Spleen (tissue), 11 donors: ENCODE measurements at regions not wholly inside any gene's neighbourhood (a gene's known extent, or its start where the extent isn't known, plus 50 kb on each side); places are given as distances from the start of the nearest gene placed in this dataset.

Experiments
- DNase-seq: peaks from one replicate; pipeline ENCODE4 v3.0.0-alpha.2; 2020
- H3K27ac ChIP-seq, 8 donors: fragments of 200-600 bp; sonication (generic) in 7 of 8; 1 replicate in 4 of 8; 2 replicates in 4 of 8; pipeline versions ENCODE4 v1.5.0 to v1.8.0; 2016 to 2021; ENCODE audit warnings: inconsistent platforms in 4 of 8, mild to moderate bottlenecking in 4 of 8, moderate library complexity in 1 of 8
- H3K27me3 ChIP-seq, 7 donors: fragments of 200-600 bp; sonication (generic) in 6 of 7; replicated peaks in 1 of 7; 1 replicate in 4 of 7; 2 replicates in 3 of 7; pipeline versions ENCODE4 v1.5.0 to v1.8.0; 2016 to 2021; ENCODE audit warnings: inconsistent platforms in 3 of 7, mild to moderate bottlenecking in 1 of 7
- H3K36me3 ChIP-seq, 6 donors: fragments of 200-600 bp; sonication (generic) in 5 of 6; 1 replicate in 4 of 6; 2 replicates in 2 of 6; pipeline versions ENCODE4 v1.5.0 to v1.8.0; 2016 to 2021; ENCODE audit warnings: inconsistent platforms in 2 of 6
- H3K4me1 ChIP-seq, 6 donors: fragments of 200-600 bp; sonication (generic) in 5 of 6; 1 replicate in 3 of 6; 2 replicates in 3 of 6; pipeline versions ENCODE4 v1.5.0 to v1.8.0; 2016 to 2021; ENCODE audit warnings: inconsistent platforms in 3 of 6
- H3K4me3 ChIP-seq, 8 donors: fragments of 200-600 bp; sonication (generic) in 7 of 8; 1 replicate in 4 of 8; 2 replicates in 4 of 8; pipeline versions ENCODE4 v1.5.0 to v1.8.0; 2016 to 2021; ENCODE audit warnings: inconsistent platforms in 4 of 8, mild to moderate bottlenecking in 4 of 8, moderate library complexity in 2 of 8
- H3K9me3 ChIP-seq, 8 donors: fragments of 200-600 bp; sonication (generic) in 7 of 8; 1 replicate in 4 of 8; 2 replicates in 4 of 8; pipeline versions ENCODE4 v1.5.0 to v1.8.0; 2016 to 2021; ENCODE audit warnings: inconsistent platforms in 4 of 8
- CTCF ChIP-seq, 11 experiments: fragments of 200-600 bp in 7 of 11; fragments of 450-650 bp in 4 of 11; sonication (generic) in 4 of 11; IDR thresholded peaks in 8 of 11; conservative IDR thresholded peaks in 3 of 11; 1 replicate in 7 of 11; 2 replicates in 4 of 11; pipeline versions ENCODE4 v1.4.0 to v1.8.0; 2016 to 2021; ENCODE audit warnings: antibody characterized with exemption in 11 of 11, inconsistent platforms in 4 of 11, mild to moderate bottlenecking in 1 of 11
- POLR2A ChIP-seq, 3 donors: fragments of 450-650 bp; IDR thresholded peaks; one replicate each; pipeline ENCODE4 v1.5.1; 2017; ENCODE audit warnings: antibody characterized with exemption in 3 of 3, mild to moderate bottlenecking in 1 of 3
- POLR2AphosphoS5 ChIP-seq, 3 donors: sonication (generic); formaldehyde crosslinking; IDR thresholded peaks; one replicate each; pipeline ENCODE4 v1.5.1; 2017; ENCODE audit warnings: antibody characterized with exemption in 3 of 3
- WGBS, 5 donors: extraction: QIAGEN DNeasy Blood & Tissue Kit in 3 of 5; methylation state at CpG; one replicate each; pipeline versions ENCODE4 v1.1.5 to v1.1.7; 2013 to 2018; 5-methylcytosine and 5-hydroxymethylcytosine counted together
- intact Hi-C: fragments of 100-400 bp; cut with DNase I; formaldehyde crosslinking; loops from one replicate; pipeline ENCODE4 v1.15.0; 2023; ENCODE audit warnings: low total_unique reads
- donor health status: healthy with polysubstance abuse.
- donor health status: DM: no; HTN: no; CAD: no; lungs with moderate emphysema.
- donor health status: DM: no; HTN: no; CAD: no.
- donor health status: Bipolar disorder and iron deficiency.
- donor health status: healthy.
- donor health status: DM: no; HTN: no; CAD: no.
- donor health status: DM: yes; HTN: yes; CAD: no.

GRCh38 chr3:72334681-72335457 is 513.4 kb downstream of the SHQ1 start:
- intact Hi-C loops: no loop called here

DNA sequence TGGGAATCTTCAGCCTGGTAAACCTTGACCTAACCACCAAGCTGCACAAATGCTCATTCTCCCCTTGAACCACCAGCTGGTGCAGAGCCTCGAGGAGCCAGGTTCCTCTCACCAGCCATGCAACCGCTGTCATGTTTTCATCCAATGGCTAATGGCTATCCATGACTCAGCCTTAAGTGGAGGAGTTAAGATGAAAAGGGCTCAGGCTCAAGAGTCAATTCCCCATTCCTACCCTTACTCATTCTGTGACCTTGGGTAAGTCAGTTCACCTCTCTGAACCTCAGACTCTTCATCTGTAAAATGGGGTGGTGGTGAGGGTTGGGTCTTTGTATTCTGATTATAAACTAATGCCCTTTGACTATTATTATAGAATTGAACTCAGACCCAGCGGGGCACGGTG is 515.6 kb downstream of the SHQ1 start:
- H3K27ac ChIP-seq: no peak overlapping the region
- peak; percentile 10 for DNase-seq
- no peak overlapping the region for H3K4me3 ChIP-seq
- 83 to 95% (median 91%) methylated on average over 4 of the region's 4 CpGs for WGBS, 5 donors
- peaks cover 0 to 12% (median 0%) of the 10 kb centered on the region in 7 donors for H3K27me3 ChIP-seq
- intact Hi-C loops: no loop called here
- H3K9me3 ChIP-seq: no peaks in the 10 kb centered on the region
- H3K36me3 ChIP-seq: no peaks in the 10 kb centered on the region
- peaks cover 0 to 22% (median 12%) of the 10 kb centered on the region in 6 donors for H3K4me1 ChIP-seq
- TF ChIP-seq POLR2A (IDR thresholded peaks at IDR 0.05) (no peak), CTCF (IDR thresholded peaks at IDR 0.05 in 8 of 11, conservative IDR thresholded peaks at IDR 0.05 in 3 of 11) (no peak), POLR2AphosphoS5 (IDR thresholded peaks at IDR 0.05) (no peak)

More at GRCh38 chr3:72334681-72335457, 513.4 kb downstream of the SHQ1 start:
- Histone ChIP-seq H3K27ac (no peak overlapping the region), H3K27me3 (no peaks in the 10 kb centered on the region), H3K4me1 (peaks cover 0 to 15% (median 8%) of the 10 kb centered on the region in 6 donors), H3K9me3 (no peaks in the 10 kb centered on the region), H3K36me3 (no peaks in the 10 kb centered on the region), H3K4me3 (no peak overlapping the region)
- DNase-seq: peak; percentile 64
- no peak for TF ChIP-seq CTCF (IDR thresholded peaks at IDR 0.05 in 8 of 11, conservative IDR thresholded peaks at IDR 0.05 in 3 of 11)
- TF ChIP-seq POLR2AphosphoS5 (IDR thresholded peaks at IDR 0.05): no peak
- TF ChIP-seq POLR2A (IDR thresholded peaks at IDR 0.05): no peak
- 87 to 95% (median 91%) methylated on average over 14 of the region's 14 CpGs for WGBS, 5 donors

DNA sequence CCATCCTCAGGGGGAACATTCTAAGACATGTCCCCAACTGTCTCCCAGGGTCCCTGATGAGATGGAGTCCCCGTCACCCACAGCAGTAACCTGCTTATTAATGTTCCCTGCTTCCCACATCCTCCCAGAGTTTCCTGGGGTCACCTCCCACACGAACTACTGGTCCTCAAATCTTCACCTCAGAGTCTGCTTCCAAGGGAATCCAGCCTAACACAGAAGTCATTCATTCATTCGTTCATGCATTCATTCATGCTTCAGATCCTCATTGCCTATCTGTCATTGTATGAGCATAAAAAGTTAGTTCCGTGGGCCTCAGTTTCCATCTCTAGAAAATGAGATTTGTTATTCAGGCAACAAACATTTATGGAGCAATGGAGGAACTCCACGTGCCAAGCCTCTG is 516.2 kb downstream of the SHQ1 start:
- TF ChIP-seq POLR2A (IDR thresholded peaks at IDR 0.05) (no peak), CTCF (IDR thresholded peaks at IDR 0.05 in 8 of 11, conservative IDR thresholded peaks at IDR 0.05 in 3 of 11) (no peak), POLR2AphosphoS5 (IDR thresholded peaks at IDR 0.05) (no peak)
- Histone ChIP-seq H3K9me3 (no peaks in the 10 kb centered on the region), H3K36me3 (no peaks in the 10 kb centered on the region), H3K27ac (no peak overlapping the region), H3K4me1 (peaks cover 0 to 18% (median 10%) of the 10 kb centered on the region in 6 donors), H3K27me3 (peaks cover 0 to 12% (median 0%) of the 10 kb centered on the region in 7 donors), H3K4me3 (no peak overlapping the region)
- DNase-seq: no peak
- WGBS, 5 donors: 69 to 90% (median 81%) methylated on average over 5 of the region's 5 CpGs
- intact Hi-C loops: no loop called here

GRCh38 chr3:72331076-72331475 is 517.2 kb downstream of the SHQ1 start:
- H3K27ac ChIP-seq: no peak overlapping the region
- H3K36me3 ChIP-seq: no peaks in the 10 kb centered on the region
- no peaks in the 10 kb centered on the region for H3K9me3 ChIP-seq
- intact Hi-C loops: no loop called here
- H3K4me3 ChIP-seq: no peak overlapping the region
- H3K4me1 ChIP-seq: peaks cover 0 to 12% (median 4%) of the 10 kb centered on the region in 6 donors
- TF ChIP-seq POLR2AphosphoS5 (IDR thresholded peaks at IDR 0.05): no peak
- no peak for TF ChIP-seq CTCF (IDR thresholded peaks at IDR 0.05 in 8 of 11, conservative IDR thresholded peaks at IDR 0.05 in 3 of 11)
- TF ChIP-seq POLR2A (IDR thresholded peaks at IDR 0.05): no peak
- 65 to 82% (median 66%) methylated on average over 6 of the region's 6 CpGs for WGBS, 5 donors
- no peak for DNase-seq
- peaks cover 0 to 12% (median 0%) of the 10 kb centered on the region in 7 donors for H3K27me3 ChIP-seq
